Caco-2 (cell line): ENCODE measurements at regions not wholly inside any gene's neighbourhood (a gene's known extent, or its start where the extent isn't known, plus 50 kb on each side); places are given as distances from the start of the nearest gene placed in this dataset.

Experiments
- BruUV-seq: library from RNA; stranded (reverse); fragments of 400-500 nt; replicated peaks from 2 replicates; lab custom pipeline; 2021; lab: Mats Ljungman, UMichigan
- CTCF ChIA-PET: fragments of 300-600 bp; sonication (Branson Sonifier 250); formaldehyde crosslinking; loops from one replicate; lab custom pipeline; 2022; ENCODE audit warnings: antibody characterized with exemption; lab: Charles Lee
- POLR2A ChIA-PET: fragments of 300-600 bp; sonication (Branson Sonifier 250); formaldehyde crosslinking; loops from one replicate; lab custom pipeline; 2022; ENCODE audit warnings: antibody characterized with exemption; lab: Charles Lee
- DNase-seq, 2 experiments: peaks; one replicate each; pipeline versions ENCODE4 v3.0.0 to v3.0.0-alpha.2; 2020 to 2022
- H3K27me3 ChIP-seq: replicated peaks from 2 replicates; pipeline ENCODE4 v1.6.0; 2011; ENCODE audit warnings: low read length; ENCODE audit not compliant: control insufficient read depth, insufficient read depth
- H3K36me3 ChIP-seq: 2 replicates; pipeline ENCODE4 v1.5.1; 2011; ENCODE audit warnings: low read length; ENCODE audit not compliant: control insufficient read depth, insufficient read depth
- H3K4me1 ChIP-seq: fragments of 250-450 bp; sonication (Bioruptor Pico); 2 replicates; pipeline ENCODE4 v1.5.1; 2020; ENCODE audit warnings: mild to moderate bottlenecking
- H3K4me3 ChIP-seq: 2 replicates; pipeline ENCODE4 v1.5.1; 2011; ENCODE audit warnings: low read depth, mild to moderate bottlenecking, control low read depth, low read length
- H3K9me3 ChIP-seq: fragments of 250-450 bp; sonication (Bioruptor Pico); 2 replicates; pipeline ENCODE4 v1.5.1; 2020; ENCODE audit warnings: mild to moderate bottlenecking, moderate library complexity
- H3K27ac Mint-ChIP-seq: one replicate; pipeline ENCODE4 v1.8.0; 2022; ENCODE audit warnings: mixed read lengths; ENCODE audit not compliant: unreplicated experiment
- H3K27me3 Mint-ChIP-seq: one replicate; pipeline ENCODE4 v1.8.0; 2022; ENCODE audit warnings: mixed read lengths; ENCODE audit not compliant: insufficient read depth, unreplicated experiment
- H3K36me3 Mint-ChIP-seq: one replicate; pipeline ENCODE4 v1.8.0; 2022; ENCODE audit warnings: mild to moderate bottlenecking, mixed read lengths; ENCODE audit not compliant: insufficient read depth, unreplicated experiment
- H3K4me1 Mint-ChIP-seq: one replicate; pipeline ENCODE4 v1.8.0; 2022; ENCODE audit warnings: low read depth, mixed read lengths; ENCODE audit not compliant: unreplicated experiment
- H3K4me3 Mint-ChIP-seq: one replicate; pipeline ENCODE4 v1.8.0; 2022; ENCODE audit warnings: mild to moderate bottlenecking, moderate library complexity, mixed read lengths; ENCODE audit not compliant: unreplicated experiment
- H3K9me3 Mint-ChIP-seq: one replicate; pipeline ENCODE4 v1.8.0; 2022; ENCODE audit warnings: mixed read lengths; ENCODE audit not compliant: unreplicated experiment
- intact Hi-C: fragments of 100-400 bp; cut with micrococcal nuclease; formaldehyde crosslinking; loops from one replicate; pipeline ENCODE4 v1.10.0; 2022; ENCODE audit not compliant: unreplicated experiment
- TF ChIP-seq, protein P1 (sequence below), 2 experiments: fragments of 200-600 bp in 1 of 2; IDR thresholded peaks; 1 replicate in 1 of 2; 2 replicates in 1 of 2; pipeline versions ENCODE4 v1.5.1 to v1.8.0; 2011 to 2022; ENCODE audit warnings: antibody characterized with exemption in 1 of 2, control low read depth in 1 of 2, inconsistent platforms in 1 of 2, low read depth in 1 of 2, low read length in 1 of 2, mild to moderate bottlenecking in 1 of 2, moderate library complexity in 1 of 2; ENCODE audit not compliant: insufficient read depth in 1 of 2, severe bottlenecking in 1 of 2, unreplicated experiment in 1 of 2

DNA sequence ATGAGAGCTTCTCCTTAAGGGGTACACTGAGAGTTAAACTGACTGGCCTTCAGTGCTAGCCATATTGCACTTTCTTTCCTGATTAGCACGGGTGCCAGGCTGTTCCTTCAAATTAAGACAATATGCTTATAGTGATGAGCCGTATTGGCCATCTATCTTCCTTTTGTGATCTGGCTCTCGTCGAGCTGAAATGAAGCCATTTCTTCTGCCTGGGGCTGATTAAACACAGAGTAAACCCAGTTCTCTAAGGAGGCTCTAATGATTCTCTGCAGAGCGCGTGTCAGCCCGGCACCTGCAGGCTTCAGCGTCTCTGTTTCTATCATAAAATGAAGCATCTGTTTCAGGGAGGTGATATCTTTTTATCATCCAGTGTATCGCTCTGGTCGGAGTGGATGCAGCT lies 107.5 kb upstream of the NR2F2 start:
- no peaks in the 10 kb centered on the region for H3K27me3 Mint-ChIP-seq

DNA sequence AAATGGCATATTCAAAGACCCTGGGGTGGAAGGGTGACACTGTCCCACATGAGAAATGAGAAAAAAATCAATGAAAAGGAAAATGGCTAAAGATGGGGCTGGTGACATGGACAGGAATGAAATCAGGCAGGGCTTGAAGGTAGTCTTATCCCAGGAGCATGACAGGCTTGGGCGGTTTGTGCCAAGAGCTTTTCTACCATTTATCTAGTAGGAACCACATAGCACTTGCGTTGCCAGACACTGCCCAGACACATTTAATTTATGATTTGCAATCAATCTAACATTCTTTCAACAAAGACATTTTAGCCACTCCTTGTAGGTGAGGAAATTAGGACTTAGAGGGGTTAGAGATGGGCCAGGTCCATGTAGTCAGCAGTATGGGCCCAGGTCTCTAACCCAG lies 106.6 kb upstream of the NR2F2 start:
- ChIA-PET CTCF (no interaction called here), POLR2A (no interaction called here)
- Histone ChIP-seq H3K4me3 (no peak overlapping the region), H3K27me3 (no peaks in the 10 kb centered on the region), H3K9me3 (no peaks in the 10 kb centered on the region), H3K4me1 (peaks cover 46% of the 10 kb centered on the region), H3K36me3 (no peaks in the 10 kb centered on the region)
- TF ChIP-seq, protein P1, sequence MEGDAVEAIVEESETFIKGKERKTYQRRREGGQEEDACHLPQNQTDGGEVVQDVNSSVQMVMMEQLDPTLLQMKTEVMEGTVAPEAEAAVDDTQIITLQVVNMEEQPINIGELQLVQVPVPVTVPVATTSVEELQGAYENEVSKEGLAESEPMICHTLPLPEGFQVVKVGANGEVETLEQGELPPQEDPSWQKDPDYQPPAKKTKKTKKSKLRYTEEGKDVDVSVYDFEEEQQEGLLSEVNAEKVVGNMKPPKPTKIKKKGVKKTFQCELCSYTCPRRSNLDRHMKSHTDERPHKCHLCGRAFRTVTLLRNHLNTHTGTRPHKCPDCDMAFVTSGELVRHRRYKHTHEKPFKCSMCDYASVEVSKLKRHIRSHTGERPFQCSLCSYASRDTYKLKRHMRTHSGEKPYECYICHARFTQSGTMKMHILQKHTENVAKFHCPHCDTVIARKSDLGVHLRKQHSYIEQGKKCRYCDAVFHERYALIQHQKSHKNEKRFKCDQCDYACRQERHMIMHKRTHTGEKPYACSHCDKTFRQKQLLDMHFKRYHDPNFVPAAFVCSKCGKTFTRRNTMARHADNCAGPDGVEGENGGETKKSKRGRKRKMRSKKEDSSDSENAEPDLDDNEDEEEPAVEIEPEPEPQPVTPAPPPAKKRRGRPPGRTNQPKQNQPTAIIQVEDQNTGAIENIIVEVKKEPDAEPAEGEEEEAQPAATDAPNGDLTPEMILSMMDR (IDR thresholded peaks at IDR 0.05; ENCODE audit: insufficient read depth in 1 of 2, low read depth in 1 of 2, low read length in 1 of 2, severe bottlenecking in 1 of 2, unreplicated experiment in 1 of 2), result no peak
- peaks cover 51% of the 10 kb centered on the region for H3K4me1 Mint-ChIP-seq
- H3K4me3 Mint-ChIP-seq, result no peak overlapping the region
- H3K27me3 Mint-ChIP-seq, result no peaks in the 10 kb centered on the region
- intact Hi-C loops, result no loop called here
- no TSS peak for BruUV-seq
- no peak for DNase-seq
- H3K9me3 Mint-ChIP-seq, result peaks cover 9% of the 10 kb centered on the region
- H3K27ac Mint-ChIP-seq, result peak overlapping the region; percentile 73
- peaks cover 9% of the 10 kb centered on the region for H3K36me3 Mint-ChIP-seq

More for the DNA sequence above, 107.5 kb upstream of the NR2F2 start:
- H3K4me1 Mint-ChIP-seq, result peaks cover 55% of the 10 kb centered on the region
- no peaks in the 10 kb centered on the region for H3K9me3 ChIP-seq
- no peak overlapping the region for H3K4me3 ChIP-seq
- H3K4me1 ChIP-seq, result peaks cover 37% of the 10 kb centered on the region
- H3K9me3 Mint-ChIP-seq, result peaks cover 7% of the 10 kb centered on the region
- H3K27ac Mint-ChIP-seq, result peak overlapping the region; percentile 73
- ChIA-PET CTCF (no interaction called here), POLR2A (no interaction called here)
- peaks cover 9% of the 10 kb centered on the region for H3K36me3 Mint-ChIP-seq
- H3K27me3 ChIP-seq, result no peaks in the 10 kb centered on the region
- TF ChIP-seq, protein P1 (IDR thresholded peaks at IDR 0.05; ENCODE audit: insufficient read depth in 1 of 2, low read depth in 1 of 2, low read length in 1 of 2, severe bottlenecking in 1 of 2, unreplicated experiment in 1 of 2), result no peak
- DNase-seq, result no peak
- no peaks in the 10 kb centered on the region for H3K36me3 ChIP-seq
- no TSS peak for BruUV-seq
- no peak overlapping the region for H3K4me3 Mint-ChIP-seq
- intact Hi-C loops, result no loop called here

DNA sequence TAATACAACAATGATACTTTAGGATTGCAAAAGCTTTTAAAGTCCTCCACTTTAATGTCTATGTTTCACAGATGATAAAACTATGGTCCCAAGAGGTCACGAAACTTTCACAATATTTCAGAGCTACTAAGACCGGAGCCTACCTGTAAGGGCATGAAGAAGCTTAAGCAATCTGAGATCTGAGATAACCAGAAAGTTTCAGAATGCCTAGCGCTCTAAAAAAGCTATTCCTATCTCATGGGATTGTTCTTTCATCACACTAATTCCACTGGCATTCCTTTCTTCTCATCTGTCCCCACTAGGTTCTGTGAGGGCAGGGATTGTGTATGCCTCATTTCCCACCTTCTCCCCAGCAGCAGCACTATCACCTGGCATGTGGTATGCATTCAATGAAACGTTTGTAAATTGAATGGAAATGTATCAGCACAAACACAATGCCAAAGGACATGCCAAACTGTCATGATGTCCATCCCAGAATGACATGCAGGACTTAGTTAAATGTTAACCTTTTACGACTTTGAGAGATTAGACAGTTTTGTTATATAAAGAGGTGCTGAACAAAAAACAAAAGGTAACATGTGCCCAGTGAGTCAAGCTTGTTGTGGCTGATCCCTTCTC lies 104.7 kb upstream of the NR2F2 start:
- peak; percentile 87 to 91 for DNase-seq
- TF ChIP-seq, protein P1 (IDR thresholded peaks at IDR 0.05; ENCODE audit: insufficient read depth in 1 of 2, low read depth in 1 of 2, low read length in 1 of 2, severe bottlenecking in 1 of 2, unreplicated experiment in 1 of 2), result no peak
- Mint-ChIP-seq H3K4me1 (peaks cover 49% of the 10 kb centered on the region), H3K9me3 (peaks cover 9% of the 10 kb centered on the region), H3K36me3 (peaks cover 9% of the 10 kb centered on the region), H3K4me3 (peak overlapping the region; percentile 12), H3K27me3 (no peaks in the 10 kb centered on the region), H3K27ac (peak overlapping the region; percentile 74)
- Histone ChIP-seq H3K27me3 (no peaks in the 10 kb centered on the region), H3K4me3 (no peak overlapping the region), H3K9me3 (no peaks in the 10 kb centered on the region), H3K36me3 (no peaks in the 10 kb centered on the region), H3K4me1 (peaks cover 52% of the 10 kb centered on the region)
- BruUV-seq, result no TSS peak
- intact Hi-C loops, result loop anchor here (1.0 kb wide), 13 partner anchors 16 to 440 kb away; partner anchors contain the start of gene NR2F2
- POLR2A ChIA-PET, result interaction anchor here (0.5 to 2.0 kb wide), 10 partner anchors 14 to 113 kb away, joined by 3 to 24 read pairs (median 7); partner anchors contain the start of gene NR2F2
- CTCF ChIA-PET, result interaction anchor here (0.5 to 2.3 kb wide), 4 partner anchors 25 to 102 kb away, joined by 3 to 12 read pairs (median 6); no protein-coding TSS in a partner anchor
